Stimulated activated CD4-positive, alpha-beta T cell treated with anti-CD3 and anti-CD28 coated beads, Interleukin-4, amount 100 ng/mL, for 1 hour (primary cell): ENCODE measurements at regions not wholly inside any gene's neighbourhood (a gene's known extent, or its start where the extent isn't known, plus 50 kb on each side); places are given as distances from the start of the nearest gene placed in this dataset.

Source experiments
- DNase-seq: peaks from one replicate; pipeline ENCODE4 v3.0.0-alpha.2; 2020

GRCh38 chr1:4017636-4018365 is 117.7 kb upstream of the C1orf174 start:
- DNase-seq, result no peak

- DNase-seq, result no peak
These were observed 118.5 kb upstream of the C1orf174 start for GRCh38 chr1:4018466-4019146.

- DNase-seq, result no peak
These were observed 119.1 kb upstream of the C1orf174 start for GRCh38 chr1:4019147-4019521.

GRCh38 chr1:4019606-4020331 is 119.7 kb upstream of the C1orf174 start:
- no peak for DNase-seq

- no peak for DNase-seq
These were observed 120.4 kb upstream of the C1orf174 start for GRCh38 chr1:4020449-4020848.

GRCh38 chr1:4021136-4021973 is 121.3 kb upstream of the C1orf174 start:
- no peak for DNase-seq

GRCh38 chr1:4021974-4022268 is 121.8 kb upstream of the C1orf174 start:
- no peak for DNase-seq

- DNase-seq, result no peak
These were observed 122.6 kb upstream of the C1orf174 start for GRCh38 chr1:4022715-4023114.

- DNase-seq, result no peak
These were observed 123.6 kb upstream of the C1orf174 start for GRCh38 chr1:4023678-4024077.

GRCh38 chr1:4024811-4025210 is 124.7 kb upstream of the C1orf174 start:
- DNase-seq, result no peak

GRCh38 chr1:4025752-4026151 is 125.7 kb upstream of the C1orf174 start:
- no peak for DNase-seq

- DNase-seq, result no peak
These were observed 126.9 kb upstream of the C1orf174 start for GRCh38 chr1:4027008-4027407.

- peak; percentile 9 for DNase-seq
These were observed 127.5 kb upstream of the C1orf174 start for GRCh38 chr1:4027492-4028138.

- no peak for DNase-seq
These were observed 128.0 kb upstream of the C1orf174 start for GRCh38 chr1:4028139-4028501.

GRCh38 chr1:4029376-4029775 is 129.3 kb upstream of the C1orf174 start:
- no peak for DNase-seq

GRCh38 chr1:4032571-4032970 is 132.5 kb upstream of the C1orf174 start:
- no peak for DNase-seq

GRCh38 chr1:4033129-4033676 is 133.1 kb upstream of the C1orf174 start:
- no peak for DNase-seq

- DNase-seq, result no peak
These were observed 133.6 kb upstream of the C1orf174 start for GRCh38 chr1:4033713-4034112.

- no peak for DNase-seq
These were observed 134.3 kb upstream of the C1orf174 start for GRCh38 chr1:4034318-4034887.

- no peak for DNase-seq
These were observed 144.9 kb upstream of the C1orf174 start for GRCh38 chr1:4044967-4045366.

GRCh38 chr1:4045397-4046010 is 145.4 kb upstream of the C1orf174 start:
- DNase-seq, result no peak
